ENCODE measurements at regions not wholly inside any gene's neighbourhood (a gene's known extent, or its start where the extent isn't known, plus 50 kb on each side); places are given as distances from the start of the nearest gene placed in this dataset.
"Not testable (repeated sequence)": the region's sequence is repeated elsewhere in the genome, so short reads cannot be mapped to it uniquely, and the experiment has no call there.

GRCh38 chr18:71329114-71329513, 1040.3 kb downstream of the SOCS6 start:
- no peak for DNase-seq

- DNase-seq, result no peak
Measured at GRCh38 chr18:71327850-71328249, 1039.0 kb downstream of the SOCS6 start.

GRCh38 chr18:71327441-71327840, 1038.6 kb downstream of the SOCS6 start:
- no peak for DNase-seq

- DNase-seq, result no peak
Measured at GRCh38 chr18:71326826-71327225, 1038.0 kb downstream of the SOCS6 start.

DNA sequence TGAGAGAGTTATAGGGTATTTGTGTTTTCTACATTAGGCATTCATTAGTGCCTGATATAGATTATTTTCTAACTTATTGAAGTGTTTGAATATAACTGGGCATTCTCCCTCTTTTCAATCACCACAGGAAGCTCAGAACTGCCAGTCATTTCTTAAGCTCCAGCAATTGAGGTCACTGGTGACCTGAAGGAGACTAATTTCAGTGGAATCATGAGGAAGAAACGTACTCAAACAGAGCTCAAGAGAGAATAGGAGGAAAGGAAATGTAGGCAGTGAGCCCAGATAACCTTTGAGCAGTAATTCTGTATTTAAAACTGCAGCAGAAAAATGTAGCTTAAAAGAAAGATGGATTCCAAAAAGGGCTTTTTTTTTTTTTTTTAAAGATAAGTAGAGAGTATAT, 1035.5 kb downstream of the SOCS6 start:
- DNase-seq, result no peak

DNA sequence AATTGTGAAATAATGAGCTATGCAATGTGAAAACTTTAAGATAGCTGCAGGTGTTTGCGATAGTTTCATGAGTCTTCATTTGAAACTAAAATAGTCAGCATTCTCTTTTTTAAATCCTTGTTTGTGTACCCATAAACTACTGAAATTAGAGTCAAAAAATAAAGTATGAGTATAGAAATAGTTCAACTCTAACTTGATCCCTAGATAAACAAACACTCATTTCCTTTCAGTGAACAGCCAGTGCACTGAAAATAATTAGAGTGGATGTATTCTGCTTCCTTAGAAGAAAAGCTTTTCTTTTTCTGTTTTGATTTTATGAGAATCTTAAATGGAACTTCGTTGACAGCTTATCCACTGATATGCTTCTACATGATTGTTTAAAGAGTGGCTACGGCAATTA, 1033.4 kb downstream of the SOCS6 start:
- no peak for DNase-seq

- DNase-seq, result no peak
Measured at GRCh38 chr18:71321319-71321718, 1032.5 kb downstream of the SOCS6 start.

GRCh38 chr18:71304856-71305255, 1016.0 kb downstream of the SOCS6 start:
- DNase-seq, result no peak

DNA sequence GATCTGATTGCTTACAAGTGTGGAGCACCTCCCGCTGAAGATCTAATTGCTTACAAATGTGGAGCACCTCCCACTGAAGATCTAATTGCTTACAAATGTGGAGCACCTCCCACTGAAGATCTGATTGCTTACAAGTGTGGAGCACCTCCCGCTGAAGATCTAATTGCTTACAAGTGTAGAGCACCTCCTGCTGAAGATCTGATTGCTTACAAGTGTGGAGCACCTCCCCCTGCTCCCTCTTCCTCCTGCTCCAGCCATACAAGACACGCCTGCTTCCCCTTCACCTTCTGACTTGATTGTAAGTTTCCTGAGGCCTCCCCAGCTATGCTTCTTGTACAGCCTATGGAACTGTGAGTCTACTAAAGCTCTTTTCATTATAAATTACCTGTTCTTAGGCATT, 1014.9 kb downstream of the SOCS6 start:
- not testable (repeated sequence) for DNase-seq

DNA sequence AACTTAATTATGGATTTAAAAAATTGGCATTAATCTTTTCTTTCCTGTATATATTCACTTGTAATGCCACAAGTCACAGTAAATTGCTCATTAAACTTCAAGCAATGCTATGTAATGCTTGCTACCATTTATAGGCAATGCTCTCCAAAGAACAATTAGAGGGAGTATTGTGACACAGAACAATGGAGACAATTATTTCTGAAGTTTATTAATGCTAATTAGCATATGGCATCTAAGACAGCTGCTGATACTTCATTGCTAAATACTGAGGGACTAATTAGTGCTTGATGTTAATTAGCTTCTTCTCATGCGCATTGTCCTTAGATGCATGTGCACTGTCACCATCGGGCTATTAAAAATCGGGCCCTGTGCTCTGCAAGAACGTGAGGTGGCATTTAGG, 1012.8 kb downstream of the SOCS6 start:
- no peak for DNase-seq

DNA sequence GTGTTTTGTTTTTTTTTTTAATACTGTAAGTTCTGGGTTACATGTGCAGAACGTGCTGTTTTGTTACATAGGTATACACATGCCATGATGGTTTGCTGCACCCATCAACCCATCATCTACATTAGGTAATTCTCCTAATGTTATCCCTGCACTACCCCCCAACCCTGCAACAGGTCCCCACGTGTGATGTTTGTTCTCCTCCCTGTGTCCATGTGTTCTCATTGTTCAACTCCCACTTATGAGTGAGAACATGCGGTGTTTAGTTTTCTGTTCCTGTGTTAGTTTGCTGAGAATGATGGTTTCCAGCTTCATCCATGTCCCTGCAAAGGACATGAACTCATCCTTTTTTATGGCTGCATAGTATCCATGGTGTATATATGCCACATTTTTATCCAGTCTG, 1005.4 kb downstream of the SOCS6 start:
- DNase-seq, result not testable (repeated sequence)

DNA sequence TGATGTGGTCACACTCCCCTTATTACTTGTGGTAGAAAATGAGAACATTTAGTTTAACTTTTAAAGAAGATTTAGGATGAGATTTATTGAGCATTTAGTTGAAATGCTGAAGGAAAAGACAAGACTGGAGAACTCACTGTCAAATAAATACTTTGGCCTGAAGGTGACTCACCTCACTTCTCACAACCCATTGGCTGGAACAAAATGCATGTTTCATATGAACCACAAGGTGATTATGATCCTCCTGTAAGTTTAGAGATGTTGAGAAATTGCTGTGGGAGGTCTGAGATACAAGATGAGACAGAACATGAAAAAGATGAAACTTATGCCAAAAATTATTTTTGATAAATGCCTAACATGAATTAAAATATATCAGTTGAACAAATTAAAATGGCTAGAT, 1004.5 kb downstream of the SOCS6 start:
- DNase-seq, result no peak

- no peak for DNase-seq
Measured at GRCh38 chr18:71287268-71287667, 998.4 kb downstream of the SOCS6 start.

- DNase-seq, result no peak
Measured at GRCh38 chr18:71252351-71252865, 963.6 kb downstream of the SOCS6 start.

DNA sequence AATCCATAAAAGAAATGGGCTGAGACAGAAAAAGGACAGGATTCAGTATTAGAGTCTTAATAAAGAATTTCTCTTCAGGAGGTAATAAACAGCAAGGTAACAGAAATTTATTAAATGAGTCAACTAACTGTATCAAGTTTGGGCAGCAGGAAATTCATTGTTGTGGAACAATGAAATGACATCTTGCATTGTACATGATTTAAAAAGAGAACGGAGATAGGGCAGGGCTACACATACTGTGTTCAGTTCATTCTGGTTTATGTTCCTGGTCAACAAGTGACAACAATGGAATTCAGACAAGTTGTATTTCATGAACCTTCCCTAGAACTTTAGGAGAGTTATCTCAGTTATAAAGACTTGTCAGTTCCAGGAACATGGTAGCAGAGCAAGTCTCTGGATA, 961.3 kb downstream of the SOCS6 start:
- no peak for DNase-seq

GRCh38 chr18:71249791-71250190, 960.9 kb downstream of the SOCS6 start:
- DNase-seq, result no peak

DNA sequence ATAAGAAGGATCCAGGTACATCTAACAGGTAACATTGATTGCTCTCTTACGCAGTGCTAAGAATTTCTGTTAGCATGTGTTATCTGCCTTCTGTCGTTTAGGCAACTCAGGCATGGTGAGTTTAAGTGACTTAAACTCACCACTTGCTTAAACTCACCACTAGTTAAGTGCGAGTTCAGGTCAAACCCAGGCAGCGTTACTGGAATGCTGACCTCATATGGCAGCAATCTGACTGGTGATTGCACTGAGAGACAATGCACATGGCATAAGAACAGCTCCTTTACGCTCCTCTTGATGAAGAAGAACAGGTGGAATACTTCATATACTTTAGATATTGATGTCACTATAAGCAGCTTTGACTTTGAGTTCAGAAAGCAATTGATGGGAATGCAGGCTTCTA, 954.1 kb downstream of the SOCS6 start:
- no peak for DNase-seq

DNA sequence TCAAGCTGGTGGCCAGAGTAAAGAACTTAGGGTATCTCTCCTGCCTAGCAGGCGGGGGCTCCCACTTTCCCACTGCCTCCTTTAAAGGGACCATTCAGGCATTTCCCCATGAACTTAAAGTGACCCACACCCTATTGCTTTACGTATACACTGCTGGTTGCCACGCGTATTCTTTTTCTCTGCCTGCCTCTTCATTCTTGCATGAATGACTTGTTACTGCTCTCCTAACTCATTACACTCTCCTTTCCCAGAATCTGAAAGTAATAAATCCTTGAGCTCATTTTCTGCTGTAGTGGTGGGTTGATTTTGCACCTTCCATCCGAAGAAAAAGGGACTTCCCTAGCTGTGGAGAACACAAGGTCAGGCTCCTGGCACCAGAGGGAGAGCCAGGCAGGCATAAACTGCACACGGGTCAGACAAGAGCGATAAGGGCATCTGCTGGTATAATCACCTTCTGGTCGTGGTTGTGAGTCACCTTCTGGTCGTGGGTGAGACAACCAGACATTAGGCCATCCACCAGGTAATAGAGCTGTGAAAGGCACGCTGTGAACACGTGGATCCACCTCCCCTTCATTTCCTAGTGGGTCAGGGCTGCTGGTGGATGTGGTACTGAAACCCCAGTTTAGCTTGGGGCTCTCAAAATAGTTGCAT, 950.3 kb downstream of the SOCS6 start:
- no peak for DNase-seq

GRCh38 chr18:71237641-71238040, 948.8 kb downstream of the SOCS6 start:
- no peak for DNase-seq

DNA sequence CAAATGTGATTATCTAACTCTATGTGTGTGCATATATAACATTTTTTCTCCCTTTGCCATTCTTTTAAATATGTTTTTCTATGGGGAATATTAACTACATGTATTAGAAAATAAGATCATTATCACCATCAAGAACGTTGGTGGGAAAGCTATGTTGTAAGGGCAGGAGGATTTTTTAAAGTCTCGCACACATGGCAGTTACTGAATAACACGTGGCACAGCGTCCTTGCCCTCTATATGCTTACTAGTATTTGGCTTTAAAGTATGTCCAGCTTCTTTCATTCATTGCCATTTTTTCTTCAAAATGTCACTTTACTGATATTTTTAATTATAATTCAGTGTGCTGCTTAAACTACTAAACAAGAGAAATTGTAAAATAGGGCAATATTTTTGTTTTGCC, 944.3 kb downstream of the SOCS6 start:
- no peak for DNase-seq

DNA sequence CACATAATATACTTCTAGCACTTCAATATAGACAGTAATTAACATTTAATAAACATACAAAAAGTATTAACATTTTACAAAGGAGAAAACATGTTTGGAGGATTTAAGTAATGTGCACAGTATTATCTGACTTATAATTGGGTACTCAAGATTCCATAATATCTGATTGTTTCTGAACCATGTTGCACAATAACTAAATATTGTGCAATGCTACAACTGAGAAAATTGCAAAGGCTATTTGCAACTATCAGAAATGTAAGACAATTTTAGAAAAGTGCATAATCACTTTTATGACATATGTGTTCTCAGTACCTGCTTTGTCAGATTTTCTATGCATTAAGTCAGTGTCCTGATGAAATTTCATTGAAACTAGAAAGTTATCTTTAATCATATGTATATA, 934.6 kb downstream of the SOCS6 start:
- DNase-seq, result no peak

DNA sequence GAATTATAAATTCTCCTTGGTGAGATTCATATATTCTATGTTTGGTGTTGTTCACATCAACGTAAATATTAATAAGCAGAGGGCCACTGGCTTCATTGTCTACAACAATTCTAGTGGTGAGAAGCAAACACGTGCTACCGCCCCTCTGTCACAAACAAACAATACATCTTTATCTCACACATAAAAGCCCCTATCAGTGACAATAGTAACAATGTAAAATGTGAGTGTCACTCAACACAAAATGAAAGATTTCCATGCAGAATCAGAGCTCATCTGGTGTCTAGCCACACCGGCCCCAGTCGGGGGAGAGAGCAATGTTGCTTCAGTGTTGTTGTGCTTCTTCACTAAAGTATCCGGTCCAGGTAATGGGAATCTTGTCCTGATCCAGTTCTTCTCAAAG, 932.6 kb downstream of the SOCS6 start:
- DNase-seq, result no peak

DNA sequence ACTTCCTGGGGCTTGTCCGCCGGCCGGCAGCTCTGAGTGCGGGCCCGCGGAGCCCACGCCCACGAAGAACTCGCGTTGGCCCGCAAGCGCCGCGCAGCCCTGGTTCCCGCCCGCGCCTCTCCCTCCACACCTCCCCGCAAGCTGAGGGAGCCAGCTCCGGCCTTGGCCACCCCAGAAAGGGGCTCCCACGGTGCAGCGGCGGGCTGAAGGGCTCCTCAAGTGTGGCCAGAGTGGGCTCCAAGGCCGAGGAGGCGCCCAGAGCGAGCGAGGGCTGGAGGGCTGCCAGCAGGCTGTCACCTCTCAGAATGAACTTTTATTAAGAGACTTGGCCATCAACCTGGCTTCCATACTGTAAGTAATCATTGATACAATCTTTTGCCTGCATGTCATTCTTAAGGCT, 923.9 kb downstream of the SOCS6 start:
- not testable (repeated sequence) for DNase-seq

- no peak for DNase-seq
Measured at GRCh38 chr18:71212222-71212621, 923.4 kb downstream of the SOCS6 start.

DNA sequence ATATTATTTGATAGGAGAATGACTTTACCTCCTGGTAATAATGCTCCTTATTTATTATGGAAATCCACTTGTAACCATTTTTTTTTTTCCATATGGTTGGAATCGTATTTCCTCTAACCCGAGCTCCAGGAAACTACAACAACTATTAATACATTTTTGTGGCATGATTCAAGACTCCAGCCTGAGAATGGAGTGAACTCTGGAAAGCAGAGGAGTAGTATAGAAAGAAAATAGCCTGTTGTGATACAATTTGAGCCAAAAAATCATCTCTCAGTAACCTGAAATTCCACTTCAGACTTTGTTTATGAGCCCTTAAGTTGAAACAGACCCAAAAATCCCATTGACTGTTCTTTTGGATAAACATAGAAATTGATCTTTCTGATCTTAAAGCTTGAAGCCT, 921.1 kb downstream of the SOCS6 start:
- DNase-seq, result no peak
